HT1080 (cell line): ENCODE measurements at regions not wholly inside any gene's neighbourhood (a gene's known extent, or its start where the extent isn't known, plus 50 kb on each side); places are given as distances from the start of the nearest gene placed in this dataset.

Experiments used
- DNase-seq: peaks from one replicate; pipeline ENCODE4 v3.0.0-alpha.2; 2015; ENCODE audit warnings: low read depth

- DNase-seq: peak; percentile 68
Measured at GRCh38 chr16:48949636-48950035, 332.0 kb downstream of the CBLN1 start.

GRCh38 chr16:48948911-48949310 lies 332.7 kb downstream of the CBLN1 start:
- DNase-seq: no peak

GRCh38 chr16:48947371-48947713 lies 334.3 kb downstream of the CBLN1 start:
- no peak for DNase-seq

GRCh38 chr16:48946686-48947370 lies 334.8 kb downstream of the CBLN1 start:
- no peak for DNase-seq

- no peak for DNase-seq
Measured at GRCh38 chr16:48942996-48943395, 333.0 kb upstream of the N4BP1 start.

- DNase-seq: no peak
Measured at GRCh38 chr16:48936811-48937210, 326.8 kb upstream of the N4BP1 start.

GRCh38 chr16:48932216-48932855 lies 322.4 kb upstream of the N4BP1 start:
- DNase-seq: no peak

- DNase-seq: no peak
Measured at GRCh38 chr16:48930951-48931553, 321.1 kb upstream of the N4BP1 start.

GRCh38 chr16:48919791-48920190 lies 309.8 kb upstream of the N4BP1 start:
- DNase-seq: no peak

- peak; percentile 95 for DNase-seq
Measured at GRCh38 chr16:48918520-48919258, 308.7 kb upstream of the N4BP1 start.

GRCh38 chr16:48916566-48916965 lies 306.6 kb upstream of the N4BP1 start:
- no peak for DNase-seq

GRCh38 chr16:48914070-48914469 lies 304.1 kb upstream of the N4BP1 start:
- DNase-seq: no peak

GRCh38 chr16:48913384-48913783 lies 303.4 kb upstream of the N4BP1 start:
- no peak for DNase-seq

- peak; percentile 78 for DNase-seq
Measured at GRCh38 chr16:48912360-48912759, 302.4 kb upstream of the N4BP1 start.

- DNase-seq: no peak
Measured at GRCh38 chr16:48911700-48912099, 301.7 kb upstream of the N4BP1 start.

GRCh38 chr16:48910214-48910613 lies 300.2 kb upstream of the N4BP1 start:
- no peak for DNase-seq

- DNase-seq: no peak
Measured at GRCh38 chr16:48909231-48909630, 299.3 kb upstream of the N4BP1 start.

- DNase-seq: peak; percentile 28
Measured at GRCh38 chr16:48907906-48908634, 298.1 kb upstream of the N4BP1 start.

- no peak for DNase-seq
Measured at GRCh38 chr16:48905632-48906505, 295.9 kb upstream of the N4BP1 start.

GRCh38 chr16:48904333-48904732 lies 294.4 kb upstream of the N4BP1 start:
- DNase-seq: no peak

- no peak for DNase-seq
Measured at GRCh38 chr16:48903039-48903438, 293.1 kb upstream of the N4BP1 start.
